ENCODE measurements at regions not wholly inside any gene's neighbourhood (a gene's known extent, or its start where the extent isn't known, plus 50 kb on each side); places are given as distances from the start of the nearest gene placed in this dataset.

DNA sequence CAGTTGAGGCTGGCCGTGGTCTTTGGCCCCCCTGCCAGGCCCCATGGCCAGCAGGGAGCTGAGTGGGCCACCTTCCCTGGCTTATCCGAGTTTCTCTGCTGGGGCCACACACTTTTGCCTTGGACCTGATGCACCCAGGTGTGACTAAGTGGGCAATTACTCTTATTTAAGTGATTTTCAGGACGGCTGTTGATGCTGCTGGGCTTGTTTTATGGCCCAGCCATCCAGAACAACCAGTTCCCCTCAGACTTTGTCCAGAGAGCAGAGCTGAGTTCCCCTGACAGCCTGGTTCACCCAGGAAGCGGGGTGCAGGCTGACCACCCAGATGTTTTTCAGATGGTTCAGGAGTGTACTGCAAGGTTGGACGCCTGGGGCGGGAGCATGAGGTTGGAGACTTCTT lies 68.8 kb downstream of the GLI2 start:
- H3K9me3 ChIP-seq (ENCODE audit: low read length): no peaks in the 10 kb centered on the region
- no peak overlapping the region for H3K27ac ChIP-seq (ENCODE audit: extremely low read length, insufficient read depth, low read length)
- BruUV-seq (replicated peaks): no TSS peak
- POLR2A ChIA-PET: no interaction called here
- CTCF ChIA-PET (ENCODE audit: low intra/inter-chr PET ratio, low total read pairs): no interaction called here
- no peak overlapping the region for H3K4me3 ChIP-seq (replicated peaks in 1 of 3; ENCODE audit: insufficient read depth in 1 of 3, low read depth in 2 of 3, low read length in 3 of 3)
- peaks cover 8 to 73% of the 10 kb centered on the region in 2 experiments; a peak in 3 of 5 replicates for H3K27me3 ChIP-seq (ENCODE audit: control insufficient read depth in 1 of 2, insufficient read depth in 2 of 2, low read length in 2 of 2)
- DNase-seq (ENCODE audit: low spot score) (no peak), FAIRE-seq (no peak), ATAC-seq (no peak)
- no peaks in the 10 kb centered on the region for H3K79me2 ChIP-seq (ENCODE audit: insufficient read depth, low read length)
- in situ Hi-C loops (cut with HindIII; ENCODE audit: extremely low pct_ligation_motif_present, low pct_unique_long_range_greater_than_20kb): no loop called here
- H2AFZ ChIP-seq (ENCODE audit: low read length): no peak overlapping the region
- no peak overlapping the region for H3K9ac ChIP-seq (ENCODE audit: insufficient read depth, low read depth, low read length)
- intact Hi-C loops (cut with micrococcal nuclease; ENCODE audit: unreplicated experiment): no loop called here
- 23% methylated on average over 6 of the region's 6 CpGs for WGBS (ENCODE audit: low lambda C conversion rate)
- no peaks in the 10 kb centered on the region for H3K36me3 ChIP-seq (replicated peaks in 1 of 2; ENCODE audit: control insufficient read depth in 1 of 2, insufficient read depth in 2 of 2, low read length in 2 of 2)
- no peak overlapping the region for H3K4me2 ChIP-seq (ENCODE audit: low read depth, low read length)
- no peak for TF ChIP-seq ZNF10 (CRISPR knock-in tag; IDR thresholded peaks at IDR 0.05; ENCODE audit: borderline replicate concordance, low read depth)
- TF ChIP-seq, protein P1, sequence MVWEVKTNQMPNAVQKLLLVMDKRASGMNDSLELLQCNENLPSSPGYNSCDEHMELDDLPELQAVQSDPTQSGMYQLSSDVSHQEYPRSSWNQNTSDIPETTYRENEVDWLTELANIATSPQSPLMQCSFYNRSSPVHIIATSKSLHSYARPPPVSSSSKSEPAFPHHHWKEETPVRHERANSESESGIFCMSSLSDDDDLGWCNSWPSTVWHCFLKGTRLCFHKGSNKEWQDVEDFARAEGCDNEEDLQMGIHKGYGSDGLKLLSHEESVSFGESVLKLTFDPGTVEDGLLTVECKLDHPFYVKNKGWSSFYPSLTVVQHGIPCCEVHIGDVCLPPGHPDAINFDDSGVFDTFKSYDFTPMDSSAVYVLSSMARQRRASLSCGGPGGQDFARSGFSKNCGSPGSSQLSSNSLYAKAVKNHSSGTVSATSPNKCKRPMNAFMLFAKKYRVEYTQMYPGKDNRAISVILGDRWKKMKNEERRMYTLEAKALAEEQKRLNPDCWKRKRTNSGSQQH (CRISPR knock-in tag; IDR thresholded peaks at IDR 0.05; ENCODE audit: low read depth): no peak
- TF ChIP-seq ZNF788 (CRISPR knock-in tag; IDR thresholded peaks at IDR 0.05; ENCODE audit: borderline replicate concordance): no peak
- no peak for TF ChIP-seq SALL1 (CRISPR knock-in tag; IDR thresholded peaks at IDR 0.05)
- no peak for TF ChIP-seq ARHGAP35 (CRISPR knock-in tag; IDR thresholded peaks at IDR 0.05; ENCODE audit: borderline replicate concordance)
- TF ChIP-seq, protein P2, sequence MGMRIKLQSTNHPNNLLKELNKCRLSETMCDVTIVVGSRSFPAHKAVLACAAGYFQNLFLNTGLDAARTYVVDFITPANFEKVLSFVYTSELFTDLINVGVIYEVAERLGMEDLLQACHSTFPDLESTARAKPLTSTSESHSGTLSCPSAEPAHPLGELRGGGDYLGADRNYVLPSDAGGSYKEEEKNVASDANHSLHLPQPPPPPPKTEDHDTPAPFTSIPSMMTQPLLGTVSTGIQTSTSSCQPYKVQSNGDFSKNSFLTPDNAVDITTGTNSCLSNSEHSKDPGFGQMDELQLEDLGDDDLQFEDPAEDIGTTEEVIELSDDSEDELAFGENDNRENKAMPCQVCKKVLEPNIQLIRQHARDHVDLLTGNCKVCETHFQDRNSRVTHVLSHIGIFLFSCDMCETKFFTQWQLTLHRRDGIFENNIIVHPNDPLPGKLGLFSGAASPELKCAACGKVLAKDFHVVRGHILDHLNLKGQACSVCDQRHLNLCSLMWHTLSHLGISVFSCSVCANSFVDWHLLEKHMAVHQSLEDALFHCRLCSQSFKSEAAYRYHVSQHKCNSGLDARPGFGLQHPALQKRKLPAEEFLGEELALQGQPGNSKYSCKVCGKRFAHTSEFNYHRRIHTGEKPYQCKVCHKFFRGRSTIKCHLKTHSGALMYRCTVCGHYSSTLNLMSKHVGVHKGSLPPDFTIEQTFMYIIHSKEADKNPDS (CRISPR knock-in tag; IDR thresholded peaks at IDR 0.05): no peak
- no peak for TF ChIP-seq MLLT10 (CRISPR knock-in tag; IDR thresholded peaks at IDR 0.05)
- no peaks in the 10 kb centered on the region for H3K4me1 ChIP-seq (ENCODE audit: insufficient read depth, low read length)
- H4K20me1 ChIP-seq (ENCODE audit: insufficient read depth, low read length): peaks cover 6% of the 10 kb centered on the region; the same call in 1 of the 2 replicates

Measured in HepG2 (cell line).